ENCODE measurements at regions not wholly inside any gene's neighbourhood (a gene's known extent, or its start where the extent isn't known, plus 50 kb on each side); places are given as distances from the start of the nearest gene placed in this dataset.

- no peak for DNase-seq (ENCODE audit: extremely low read depth in 1 of 2, low read depth in 1 of 2)
Observed at GRCh38 chr15:95464509-95464908, 866.0 kb upstream of the NR2F2 start.

GRCh38 chr15:95468820-95469219 is 861.7 kb upstream of the NR2F2 start:
- no peak for DNase-seq (ENCODE audit: extremely low read depth in 1 of 2, low read depth in 1 of 2)

GRCh38 chr15:95469496-95470000 is 861.0 kb upstream of the NR2F2 start:
- no peak for DNase-seq (ENCODE audit: extremely low read depth in 1 of 2, low read depth in 1 of 2)

DNA sequence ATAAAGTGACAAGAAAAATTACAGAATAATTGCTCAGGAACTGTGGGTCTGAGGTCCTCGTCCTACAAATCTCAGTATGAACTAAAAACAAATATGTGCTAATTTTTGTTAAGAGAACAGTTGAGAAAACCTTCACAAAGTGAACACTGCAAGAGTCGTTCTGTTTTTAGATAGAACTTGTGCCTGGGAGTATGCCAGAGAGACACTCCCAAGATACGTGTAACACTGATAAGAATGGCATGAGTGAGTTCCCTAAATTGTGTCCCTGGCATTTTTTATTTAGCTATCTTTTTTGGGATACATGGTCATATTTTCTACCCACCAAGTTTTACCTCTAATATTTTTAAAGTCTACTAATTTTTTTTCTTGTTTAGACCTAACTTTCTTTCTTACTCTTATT is 860.0 kb upstream of the NR2F2 start:
- no peak for DNase-seq (ENCODE audit: extremely low read depth in 1 of 2, low read depth in 1 of 2)

DNA sequence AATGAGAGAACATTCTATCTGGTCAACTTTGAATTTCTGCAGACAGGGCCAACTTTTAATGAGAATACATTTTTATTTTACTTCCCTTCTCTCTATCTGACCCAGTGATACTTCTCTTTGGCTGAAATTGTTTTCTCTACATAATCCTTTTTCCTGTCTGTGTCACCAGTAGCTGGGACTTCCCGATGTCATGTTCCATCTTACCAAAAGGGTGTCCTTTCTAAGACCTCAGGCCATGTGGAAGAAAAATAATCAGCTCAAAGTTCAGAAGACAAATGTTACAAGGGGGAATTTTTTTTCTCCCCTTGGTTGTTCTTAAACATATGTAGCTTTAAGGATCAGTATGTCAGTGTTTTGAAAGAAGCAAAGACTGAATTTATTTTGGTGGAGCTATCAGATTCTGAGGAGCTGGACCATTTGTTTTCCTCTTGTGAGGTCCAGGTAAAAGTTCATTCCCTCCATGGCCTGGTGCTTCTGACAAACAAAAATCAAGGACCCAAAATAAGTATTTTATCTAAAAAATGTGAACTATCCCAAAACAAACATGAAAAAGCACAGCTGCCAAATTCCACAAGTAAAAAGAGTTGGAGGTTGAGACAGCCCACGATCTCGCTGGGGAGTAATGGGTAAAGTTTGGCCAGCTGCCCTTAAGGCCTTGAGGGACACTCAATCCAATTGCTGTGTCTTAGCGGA is 859.4 kb upstream of the NR2F2 start:
- DNase-seq (ENCODE audit: extremely low read depth in 1 of 2, low read depth in 1 of 2): no peak

DNA sequence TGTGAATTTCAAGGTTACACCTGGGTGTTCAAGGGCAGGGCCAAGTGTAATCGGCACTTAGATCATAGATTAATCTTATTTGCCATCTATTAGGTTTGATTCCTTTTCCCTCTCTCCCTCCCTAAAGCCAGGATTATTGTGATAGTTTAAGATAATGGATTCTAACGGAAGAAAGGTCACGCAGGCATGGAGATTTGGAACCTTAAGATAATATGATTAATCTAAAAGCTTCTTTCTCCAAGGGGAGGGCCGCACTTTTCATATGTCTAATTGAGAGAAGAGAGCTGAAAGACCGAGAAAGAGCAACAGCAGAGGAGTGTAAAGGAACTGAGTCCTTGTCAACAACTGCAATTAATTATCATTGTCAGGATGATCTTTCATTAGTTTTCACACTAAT is 858.8 kb upstream of the NR2F2 start:
- DNase-seq (ENCODE audit: extremely low read depth in 1 of 2, low read depth in 1 of 2): no peak

DNA sequence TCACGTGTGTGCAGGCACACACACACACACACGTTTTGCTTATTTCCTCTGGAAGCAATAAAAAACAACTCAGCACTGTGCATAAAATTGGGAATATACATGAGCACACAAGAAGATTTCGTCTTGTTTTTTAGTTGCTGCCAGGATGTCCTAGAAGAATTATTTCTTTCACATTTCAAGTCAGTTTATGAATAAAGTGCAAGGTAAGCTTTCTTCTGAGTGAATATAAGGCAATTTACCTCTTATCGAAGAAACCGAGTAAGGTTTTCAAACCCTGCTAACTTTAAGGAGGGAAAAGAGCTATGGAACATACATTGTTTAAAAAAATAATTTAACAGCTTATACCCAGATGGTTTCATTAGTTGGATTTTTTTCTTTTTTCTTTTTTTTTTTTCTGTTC is 855.4 kb upstream of the NR2F2 start:
- DNase-seq (ENCODE audit: extremely low read depth in 1 of 2, low read depth in 1 of 2): no peak

DNA sequence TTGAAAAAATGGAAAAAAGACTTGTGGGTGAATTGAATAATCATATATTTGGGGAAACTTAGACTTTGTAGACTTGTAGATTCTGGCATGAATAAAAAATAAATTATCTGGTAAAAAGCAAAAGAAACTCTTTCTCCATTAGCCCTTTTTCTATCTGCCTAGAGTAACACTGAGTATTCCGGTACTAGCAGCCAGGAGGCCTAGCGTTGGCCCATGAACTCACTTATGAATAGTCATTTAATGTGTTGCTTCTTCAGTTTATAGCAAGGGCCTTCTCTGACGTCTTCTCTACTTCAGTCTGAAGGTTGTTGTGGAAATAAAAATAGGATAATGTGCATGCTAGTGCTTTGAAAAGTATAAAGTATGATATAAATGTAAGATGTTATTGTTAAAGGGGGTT is 851.2 kb upstream of the NR2F2 start:
- no peak for DNase-seq (ENCODE audit: extremely low read depth in 1 of 2, low read depth in 1 of 2)

DNA sequence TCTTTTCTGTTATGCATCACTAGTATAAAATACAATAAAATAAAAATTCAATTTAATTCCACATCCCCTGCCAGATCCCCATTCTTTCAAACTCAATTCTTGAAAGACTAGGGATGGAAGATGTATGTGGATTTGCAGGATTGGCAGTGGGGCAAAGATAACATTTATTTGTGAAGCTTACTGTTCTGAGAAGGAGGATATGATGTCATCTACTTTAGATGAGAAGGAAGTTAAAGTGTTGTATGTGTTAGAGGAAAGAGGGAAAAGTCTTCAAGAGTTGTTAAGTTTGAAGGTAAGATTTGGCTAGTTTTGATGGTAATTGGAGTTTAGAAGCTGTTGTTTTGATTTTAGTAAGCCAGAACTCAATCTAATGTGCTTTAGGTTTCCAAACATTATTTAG is 845.1 kb upstream of the NR2F2 start:
- no peak for DNase-seq (ENCODE audit: extremely low read depth in 1 of 2, low read depth in 1 of 2)

- DNase-seq (ENCODE audit: extremely low read depth in 1 of 2, low read depth in 1 of 2): no peak
Observed at GRCh38 chr15:95486224-95486623, 844.3 kb upstream of the NR2F2 start.

GRCh38 chr15:95489103-95489502 is 841.4 kb upstream of the NR2F2 start:
- no peak for DNase-seq (ENCODE audit: extremely low read depth in 1 of 2, low read depth in 1 of 2)

DNA sequence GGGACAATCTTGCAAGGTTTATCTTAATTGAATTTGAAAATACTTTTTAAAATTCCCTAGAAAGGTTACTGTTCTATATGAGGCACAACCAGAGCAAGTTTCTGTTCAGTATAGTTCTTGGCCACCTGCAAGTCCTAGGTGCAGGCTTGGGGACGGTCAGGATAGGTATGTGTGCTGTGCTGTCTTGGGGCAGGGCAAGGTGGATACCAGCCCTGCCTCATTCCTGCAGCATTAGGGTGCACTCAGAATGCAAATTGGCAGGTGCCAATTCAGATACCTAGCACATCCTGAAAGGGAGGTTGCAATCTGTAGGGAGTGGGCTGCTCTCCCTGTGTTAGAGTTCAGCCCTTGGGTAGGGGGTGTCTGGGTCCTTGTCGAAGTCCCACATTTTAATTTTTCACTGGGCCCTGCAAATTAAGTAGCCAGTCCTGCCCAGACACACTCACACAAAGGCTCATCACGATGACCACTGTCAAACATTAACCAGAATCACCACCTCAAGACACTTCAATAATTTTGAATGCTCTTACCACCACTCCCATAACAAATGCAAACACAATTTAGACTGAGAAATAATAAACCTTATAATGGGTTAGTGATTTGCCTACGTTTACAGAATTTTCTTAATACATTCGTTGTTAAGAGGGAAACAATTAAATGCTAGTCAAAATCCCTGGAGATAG is 838.0 kb upstream of the NR2F2 start:
- no peak for DNase-seq (ENCODE audit: extremely low read depth in 1 of 2, low read depth in 1 of 2)

- DNase-seq (ENCODE audit: extremely low read depth in 1 of 2, low read depth in 1 of 2): no peak
Observed at GRCh38 chr15:95494971-95495541, 835.4 kb upstream of the NR2F2 start.

GRCh38 chr15:95497634-95498033 is 832.9 kb upstream of the NR2F2 start:
- no peak for DNase-seq (ENCODE audit: extremely low read depth in 1 of 2, low read depth in 1 of 2)

GRCh38 chr15:95498961-95499360 is 831.5 kb upstream of the NR2F2 start:
- no peak for DNase-seq (ENCODE audit: extremely low read depth in 1 of 2, low read depth in 1 of 2)

- no peak for DNase-seq (ENCODE audit: extremely low read depth in 1 of 2, low read depth in 1 of 2)
Observed at GRCh38 chr15:95499397-95499796, 831.1 kb upstream of the NR2F2 start.

DNA sequence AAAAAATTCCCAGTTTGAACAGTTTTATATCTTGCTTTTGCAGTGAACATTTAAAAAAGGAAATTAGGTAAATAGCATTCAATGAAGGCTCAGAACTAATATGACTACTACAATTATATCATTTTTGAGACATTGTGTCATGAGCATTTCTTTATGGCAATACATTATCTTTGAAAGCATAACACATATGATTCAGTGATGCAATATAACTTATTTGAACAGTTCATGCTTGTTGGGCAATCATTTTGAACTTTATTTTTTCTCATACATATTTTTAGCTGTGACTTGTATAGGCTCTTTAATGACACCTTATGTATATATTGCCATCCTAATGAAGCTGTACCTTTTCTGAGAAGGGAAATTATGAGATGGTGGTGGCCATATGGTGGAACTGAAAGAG is 828.6 kb upstream of the NR2F2 start:
- DNase-seq (ENCODE audit: extremely low read depth in 1 of 2, low read depth in 1 of 2): no peak

DNA sequence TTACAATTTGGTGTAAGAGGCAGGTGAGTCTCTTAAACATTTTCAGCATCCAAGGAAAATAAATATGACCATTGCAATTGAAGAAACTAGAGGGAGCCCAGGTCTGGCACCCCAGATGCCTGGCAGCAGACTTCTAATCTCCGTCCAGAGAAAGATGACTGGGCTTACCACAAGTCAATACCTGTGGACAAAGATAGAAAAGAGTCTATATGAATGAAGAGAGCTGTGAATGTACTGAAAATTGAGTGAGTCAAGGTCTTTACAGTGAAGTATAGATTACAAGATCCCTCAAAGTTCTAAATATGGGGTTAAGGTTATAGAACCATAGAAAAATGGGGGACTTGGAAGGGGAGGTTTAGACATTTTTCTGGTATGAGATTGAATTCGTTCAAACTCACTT is 827.4 kb upstream of the NR2F2 start:
- no peak for DNase-seq (ENCODE audit: extremely low read depth in 1 of 2, low read depth in 1 of 2)

- DNase-seq (ENCODE audit: extremely low read depth in 1 of 2, low read depth in 1 of 2): no peak
Observed at GRCh38 chr15:95503640-95504225, 826.8 kb upstream of the NR2F2 start.

- no peak for DNase-seq (ENCODE audit: extremely low read depth in 1 of 2, low read depth in 1 of 2)
Observed at GRCh38 chr15:95511671-95512070, 818.8 kb upstream of the NR2F2 start.

DNA sequence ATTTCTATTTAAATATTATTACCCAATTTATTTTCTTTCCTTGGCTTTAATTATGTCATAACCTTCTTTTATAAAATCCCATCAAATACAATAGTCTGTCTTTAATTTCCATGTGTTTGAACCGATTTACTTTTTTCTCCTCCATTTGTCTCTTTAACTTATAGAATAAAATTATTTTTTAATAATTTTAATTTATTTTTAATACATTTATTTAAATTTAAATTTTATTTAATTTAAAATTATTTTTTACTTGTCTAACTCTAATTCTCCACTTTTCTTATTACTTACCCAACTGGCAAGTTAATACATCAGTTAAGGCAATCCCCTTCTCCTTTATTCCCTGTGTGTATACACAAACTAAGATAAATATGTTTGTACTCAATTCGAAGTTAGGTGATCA is 817.6 kb upstream of the NR2F2 start:
- no peak for DNase-seq (ENCODE audit: extremely low read depth in 1 of 2, low read depth in 1 of 2)

GRCh38 chr15:95519887-95520286 is 810.6 kb upstream of the NR2F2 start:
- no peak for DNase-seq (ENCODE audit: extremely low read depth in 1 of 2, low read depth in 1 of 2)

Measured in activated CD8-positive, alpha-beta memory T cell treated with anti-CD3 and anti-CD28 coated beads for 1 hour (primary cell).